OCI-LY3 (cell line): ENCODE measurements at regions not wholly inside any gene's neighbourhood (a gene's known extent, or its start where the extent isn't known, plus 50 kb on each side); places are given as distances from the start of the nearest gene placed in this dataset.

ENCODE experiments used
- H2AFZ ChIP-seq: fragments of 200-600, 300-600 bp; shearing (Covaris generic); 2 replicates; pipeline ENCODE4 v1.6.0; 2014; ENCODE audit warnings: antibody characterized with exemption, low read depth, low read length
- H3K27ac ChIP-seq: fragments of 200-600, 300-600 bp; sonication (generic); 2 replicates; pipeline ENCODE4 v1.5.1; 2014; ENCODE audit warnings: mild to moderate bottlenecking, low read length, moderate library complexity, mixed read lengths
- H3K27me3 ChIP-seq: fragments of 200-600, 300-600 bp; sonication (generic); 2 replicates; pipeline ENCODE4 v1.6.1; 2014; ENCODE audit warnings: low read depth, low read length, mixed read lengths
- H3K36me3 ChIP-seq: fragments of 200-600, 300-600 bp; sonication (generic); replicated peaks from 2 replicates; pipeline ENCODE3; 2014; ENCODE audit warnings: low read depth, low read length, mixed read lengths
- H3K4me1 ChIP-seq: fragments of 300-600, 200-600 bp; sonication (generic); 2 replicates; pipeline ENCODE4 v1.6.1; 2014; ENCODE audit warnings: low read length, mixed read lengths
- H3K4me2 ChIP-seq: fragments of 200-600, 300-600 bp; sonication (generic); 2 replicates; pipeline ENCODE4 v1.6.1; 2014; ENCODE audit warnings: low read length, mixed read lengths
- H3K4me3 ChIP-seq: fragments of 300-600, 200-600 bp; sonication (generic); 2 replicates; pipeline ENCODE4 v1.5.1; 2014; ENCODE audit warnings: antibody characterized with exemption, mild to moderate bottlenecking, low read length, moderate library complexity
- H3K79me2 ChIP-seq: fragments of 300-600, 200-600 bp; shearing (Covaris generic); 2 replicates; pipeline ENCODE4 v1.6.1; 2014; ENCODE audit warnings: mild to moderate bottlenecking, low read length, mixed read lengths
- H3K9ac ChIP-seq: fragments of 300-600, 200-600 bp; shearing (Covaris generic); 2 replicates; pipeline ENCODE4 v1.6.0; 2014; ENCODE audit warnings: mild to moderate bottlenecking, low read length, moderate library complexity
- H3K9me3 ChIP-seq: fragments of 200-600, 300-600 bp; shearing (Covaris generic); 2 replicates; pipeline ENCODE4 v1.6.1; 2014; ENCODE audit warnings: low read length, mixed read lengths; ENCODE audit not compliant: insufficient read depth
- H4K20me1 ChIP-seq: fragments of 200-600, 300-600 bp; sonication (generic); 2 replicates; pipeline ENCODE4 v1.6.1; 2016; ENCODE audit warnings: low read length, mixed read lengths; ENCODE audit not compliant: insufficient read depth
- EZH2phosphoT487 ChIP-seq: fragments of 200-600 bp; shearing (Covaris generic); IDR thresholded peaks from 2 replicates; pipeline ENCODE4 v1.6.1; 2018; ENCODE audit warnings: antibody characterized with exemption, mixed run types, low read depth
- TF ChIP-seq, protein P1 (sequence below): fragments of 200-600, 300-600 bp; sonication (generic); IDR thresholded peaks from 2 replicates; pipeline ENCODE4 v1.5.1; 2014; ENCODE audit warnings: antibody characterized with exemption, low read length, low read depth

GRCh38 chr15:70507772-70508371, 255.5 kb downstream of the UACA start:
- Histone ChIP-seq H4K20me1 (no peaks in the 10 kb centered on the region), H3K27me3 (no peaks in the 10 kb centered on the region), H3K9ac (no peak overlapping the region), H3K9me3 (peaks cover 14% of the 10 kb centered on the region; the same call in 1 of the 2 replicates), H3K4me1 (peaks cover 88% of the 10 kb centered on the region), H2AFZ (no peak overlapping the region), H3K79me2 (no peaks in the 10 kb centered on the region), H3K4me2 (peak overlapping the region; percentile 8; the same call in 1 of the 2 replicates), H3K27ac (peak overlapping the region; percentile 48; the same call in 1 of the 2 replicates), H3K36me3 (peaks cover 10% of the 10 kb centered on the region), H3K4me3 (no peak overlapping the region)
- TF ChIP-seq, protein P1, sequence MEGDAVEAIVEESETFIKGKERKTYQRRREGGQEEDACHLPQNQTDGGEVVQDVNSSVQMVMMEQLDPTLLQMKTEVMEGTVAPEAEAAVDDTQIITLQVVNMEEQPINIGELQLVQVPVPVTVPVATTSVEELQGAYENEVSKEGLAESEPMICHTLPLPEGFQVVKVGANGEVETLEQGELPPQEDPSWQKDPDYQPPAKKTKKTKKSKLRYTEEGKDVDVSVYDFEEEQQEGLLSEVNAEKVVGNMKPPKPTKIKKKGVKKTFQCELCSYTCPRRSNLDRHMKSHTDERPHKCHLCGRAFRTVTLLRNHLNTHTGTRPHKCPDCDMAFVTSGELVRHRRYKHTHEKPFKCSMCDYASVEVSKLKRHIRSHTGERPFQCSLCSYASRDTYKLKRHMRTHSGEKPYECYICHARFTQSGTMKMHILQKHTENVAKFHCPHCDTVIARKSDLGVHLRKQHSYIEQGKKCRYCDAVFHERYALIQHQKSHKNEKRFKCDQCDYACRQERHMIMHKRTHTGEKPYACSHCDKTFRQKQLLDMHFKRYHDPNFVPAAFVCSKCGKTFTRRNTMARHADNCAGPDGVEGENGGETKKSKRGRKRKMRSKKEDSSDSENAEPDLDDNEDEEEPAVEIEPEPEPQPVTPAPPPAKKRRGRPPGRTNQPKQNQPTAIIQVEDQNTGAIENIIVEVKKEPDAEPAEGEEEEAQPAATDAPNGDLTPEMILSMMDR = no peak
- no peak for TF ChIP-seq EZH2phosphoT487

DNA sequence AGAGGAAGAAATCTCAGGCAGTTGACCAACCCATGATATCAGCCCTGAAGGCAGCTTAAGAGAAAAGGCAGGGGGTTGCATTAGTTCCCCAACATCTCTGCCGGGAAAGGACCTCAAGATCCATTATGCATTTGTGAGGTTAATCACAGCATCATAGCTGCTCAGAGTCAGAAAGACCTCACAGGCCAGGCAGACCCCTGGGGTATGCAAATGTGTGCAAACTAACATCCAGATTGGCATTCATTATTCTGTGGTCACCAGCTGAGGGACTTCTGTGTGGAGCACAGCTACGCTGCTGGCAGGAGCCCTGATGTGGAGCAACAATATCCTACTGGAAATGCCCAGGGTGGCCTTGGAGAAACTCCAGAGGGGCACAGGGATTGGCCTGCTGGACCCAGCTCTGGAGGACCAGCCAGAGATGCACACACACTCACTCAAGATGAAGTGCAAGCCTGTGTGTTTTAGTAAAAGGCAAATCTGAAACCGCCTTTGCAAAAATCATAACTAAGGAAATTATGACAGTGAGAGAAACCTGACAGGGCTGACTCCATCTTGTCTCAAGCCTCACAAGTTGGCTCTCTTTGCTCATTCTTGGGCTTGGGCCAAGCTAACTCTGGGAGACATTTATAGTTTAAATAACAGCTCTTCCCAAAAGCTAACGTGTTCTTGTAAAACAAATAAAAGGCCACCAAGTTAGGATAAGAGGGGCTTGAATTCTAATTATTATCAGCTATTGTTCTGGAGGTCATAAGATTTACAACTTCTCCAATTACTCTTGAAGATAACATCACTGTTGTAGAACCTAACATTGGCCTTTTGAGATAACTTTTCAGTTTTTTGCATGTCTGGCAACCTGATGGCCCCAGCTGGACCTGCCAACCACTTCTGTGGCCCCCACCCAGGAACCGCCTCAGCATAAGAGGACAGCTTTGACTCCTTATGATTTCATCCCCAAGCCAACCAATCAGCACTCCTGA, 257.1 kb downstream of the UACA start:
- Histone ChIP-seq H3K27me3 (no peaks in the 10 kb centered on the region), H2AFZ (no peak overlapping the region), H3K79me2 (no peaks in the 10 kb centered on the region), H3K9ac (peak overlapping the region; percentile 78), H3K36me3 (peaks cover 10% of the 10 kb centered on the region), H3K27ac (peak overlapping the region; percentile 95), H3K9me3 (peaks cover 14% of the 10 kb centered on the region; the same call in 1 of the 2 replicates), H3K4me2 (peak overlapping the region; percentile 74), H3K4me3 (peak overlapping the region; percentile 14; the same call in 1 of the 2 replicates), H3K4me1 (peaks cover 89% of the 10 kb centered on the region), H4K20me1 (no peaks in the 10 kb centered on the region)
- no peak for TF ChIP-seq EZH2phosphoT487
- TF ChIP-seq, protein P1 = no peak

GRCh38 chr15:70505411-70505919, 257.9 kb downstream of the UACA start:
- peak overlapping the region; percentile 95 for H3K27ac ChIP-seq
- H3K9ac ChIP-seq = peak overlapping the region; percentile 78
- H4K20me1 ChIP-seq = no peaks in the 10 kb centered on the region
- no peaks in the 10 kb centered on the region for H3K27me3 ChIP-seq
- H3K9me3 ChIP-seq = peaks cover 10% of the 10 kb centered on the region; the same call in 1 of the 2 replicates
- H3K36me3 ChIP-seq = peaks cover 10% of the 10 kb centered on the region
- peaks cover 89% of the 10 kb centered on the region for H3K4me1 ChIP-seq
- TF ChIP-seq EZH2phosphoT487 = no peak
- TF ChIP-seq, protein P1 = no peak
- H2AFZ ChIP-seq = no peak overlapping the region
- peak overlapping the region; percentile 74 for H3K4me2 ChIP-seq
- H3K4me3 ChIP-seq = peak overlapping the region; percentile 44
- H3K79me2 ChIP-seq = no peaks in the 10 kb centered on the region

GRCh38 chr15:70504988-70505387, 258.4 kb downstream of the UACA start:
- Histone ChIP-seq H3K4me1 (peaks cover 94% of the 10 kb centered on the region), H3K9me3 (peaks cover 5% of the 10 kb centered on the region; the same call in 1 of the 2 replicates), H3K36me3 (peaks cover 7% of the 10 kb centered on the region), H3K9ac (peak overlapping the region; percentile 78), H3K27ac (peak overlapping the region; percentile 95), H3K4me3 (peak overlapping the region; percentile 44), H3K4me2 (peak overlapping the region; percentile 74), H3K27me3 (no peaks in the 10 kb centered on the region), H3K79me2 (no peaks in the 10 kb centered on the region), H4K20me1 (no peaks in the 10 kb centered on the region), H2AFZ (no peak overlapping the region)
- TF ChIP-seq, protein P1 = peak; percentile 17; the same call in 1 of the 2 replicates
- TF ChIP-seq EZH2phosphoT487 = no peak
